AG04449 (cell line): ENCODE measurements at regions not wholly inside any gene's neighbourhood (a gene's known extent, or its start where the extent isn't known, plus 50 kb on each side); places are given as distances from the start of the nearest gene placed in this dataset.

ENCODE experiments used
- CTCF ChIA-PET: fragments of 350-600 bp; formaldehyde crosslinking; extraction: SDS; loops from one replicate; lab custom pipeline; 2021; ENCODE audit warnings: antibody characterized with exemption; lab: Yijun Ruan, JAX
- POLR2A ChIA-PET: fragments of 400-600, 350-600 bp; formaldehyde crosslinking; extraction: SDS; loops from one replicate; lab custom pipeline; 2020; ENCODE audit warnings: antibody characterized with exemption, inconsistent platforms; lab: Yijun Ruan, JAX
- DNase-seq: peaks from one replicate; pipeline ENCODE4 v3.0.0-alpha.2; 2010; ENCODE audit warnings: low read depth, low spot score
- H3K4me3 ChIP-seq: 2 replicates; pipeline ENCODE4 v1.5.1; 2011; ENCODE audit warnings: low read depth, mild to moderate bottlenecking, control low read depth, low read length
- TF ChIP-seq, protein P1 (sequence below): IDR thresholded peaks from one replicate; pipeline ENCODE4 v1.5.1; 2011; ENCODE audit warnings: mild to moderate bottlenecking, moderate library complexity, low read length, control low read depth, inconsistent platforms; ENCODE audit not compliant: insufficient read depth; ENCODE audit errors: missing control alignments

DNA sequence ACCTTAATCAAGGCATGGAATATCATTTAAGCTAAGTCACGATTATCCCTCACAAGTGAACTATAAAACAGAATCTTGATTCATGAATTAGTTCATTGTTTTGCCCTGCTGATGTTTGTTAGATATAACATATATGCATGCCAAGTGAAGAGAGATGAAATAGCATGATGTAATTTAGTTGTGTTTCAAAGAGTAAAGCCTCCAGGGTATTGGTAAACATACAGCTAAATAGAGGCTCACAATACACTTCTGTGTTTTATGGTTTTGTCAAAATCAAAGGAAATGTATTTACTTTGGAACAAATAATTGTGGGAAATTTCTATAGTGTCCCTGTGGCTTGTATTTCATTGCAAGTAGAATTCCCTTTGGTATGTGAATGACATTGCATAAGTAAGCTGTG is 69.0 kb upstream of the LEF1 start:
- POLR2A ChIA-PET: no interaction called here
- TF ChIP-seq, protein P1, sequence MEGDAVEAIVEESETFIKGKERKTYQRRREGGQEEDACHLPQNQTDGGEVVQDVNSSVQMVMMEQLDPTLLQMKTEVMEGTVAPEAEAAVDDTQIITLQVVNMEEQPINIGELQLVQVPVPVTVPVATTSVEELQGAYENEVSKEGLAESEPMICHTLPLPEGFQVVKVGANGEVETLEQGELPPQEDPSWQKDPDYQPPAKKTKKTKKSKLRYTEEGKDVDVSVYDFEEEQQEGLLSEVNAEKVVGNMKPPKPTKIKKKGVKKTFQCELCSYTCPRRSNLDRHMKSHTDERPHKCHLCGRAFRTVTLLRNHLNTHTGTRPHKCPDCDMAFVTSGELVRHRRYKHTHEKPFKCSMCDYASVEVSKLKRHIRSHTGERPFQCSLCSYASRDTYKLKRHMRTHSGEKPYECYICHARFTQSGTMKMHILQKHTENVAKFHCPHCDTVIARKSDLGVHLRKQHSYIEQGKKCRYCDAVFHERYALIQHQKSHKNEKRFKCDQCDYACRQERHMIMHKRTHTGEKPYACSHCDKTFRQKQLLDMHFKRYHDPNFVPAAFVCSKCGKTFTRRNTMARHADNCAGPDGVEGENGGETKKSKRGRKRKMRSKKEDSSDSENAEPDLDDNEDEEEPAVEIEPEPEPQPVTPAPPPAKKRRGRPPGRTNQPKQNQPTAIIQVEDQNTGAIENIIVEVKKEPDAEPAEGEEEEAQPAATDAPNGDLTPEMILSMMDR: no peak
- H3K4me3 ChIP-seq: no peak overlapping the region
- CTCF ChIA-PET: interaction anchor here (1.3 kb wide), 1 partner anchor 38 kb away, joined by 4 read pairs; no protein-coding TSS in a partner anchor
- DNase-seq: no peak

DNA sequence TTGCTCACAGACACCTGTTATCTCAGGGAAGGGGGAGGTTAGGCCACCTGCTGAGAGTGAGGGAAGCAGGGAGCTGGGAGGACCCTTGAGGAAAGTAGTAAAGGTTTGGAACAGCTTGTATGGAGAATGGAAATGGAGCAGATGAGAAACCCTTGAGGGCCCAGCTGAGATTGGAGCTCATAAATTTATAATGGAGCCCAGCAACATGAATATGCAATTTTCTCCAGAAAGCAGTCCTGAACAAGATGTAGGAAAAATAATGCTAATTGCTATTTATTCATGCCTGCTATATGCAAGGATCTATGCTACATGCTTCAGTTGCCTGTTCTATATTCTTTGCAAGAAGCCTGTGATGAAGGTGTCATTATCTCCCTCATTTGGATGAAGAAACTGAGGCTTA is 67.5 kb upstream of the LEF1 start:
- TF ChIP-seq, protein P1: no peak
- DNase-seq: no peak
- ChIA-PET CTCF (no interaction called here), POLR2A (no interaction called here)
- no peak overlapping the region for H3K4me3 ChIP-seq

DNA sequence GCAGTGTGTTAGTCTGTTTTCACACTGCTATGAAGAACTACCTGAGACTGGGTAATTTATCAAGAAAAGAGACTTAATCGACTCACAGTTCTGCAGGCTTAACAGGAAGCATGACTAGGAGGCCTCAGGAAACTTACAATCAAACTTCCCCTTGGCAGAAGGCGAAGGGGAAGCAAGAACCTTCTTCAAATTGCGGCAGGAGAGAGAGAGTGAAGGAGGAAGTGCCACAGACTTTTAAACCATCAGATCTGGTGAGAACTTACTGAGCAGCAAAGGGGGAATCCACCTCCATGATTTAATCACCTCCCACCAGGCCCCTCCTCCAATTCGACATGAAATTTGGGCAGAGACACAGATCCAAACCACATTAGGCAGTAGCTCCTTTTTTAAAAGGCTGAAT is 59.2 kb upstream of the LEF1 start:
- no peak overlapping the region for H3K4me3 ChIP-seq
- ChIA-PET POLR2A (no interaction called here), CTCF (no interaction called here)
- no peak for DNase-seq
- TF ChIP-seq, protein P1: no peak

DNA sequence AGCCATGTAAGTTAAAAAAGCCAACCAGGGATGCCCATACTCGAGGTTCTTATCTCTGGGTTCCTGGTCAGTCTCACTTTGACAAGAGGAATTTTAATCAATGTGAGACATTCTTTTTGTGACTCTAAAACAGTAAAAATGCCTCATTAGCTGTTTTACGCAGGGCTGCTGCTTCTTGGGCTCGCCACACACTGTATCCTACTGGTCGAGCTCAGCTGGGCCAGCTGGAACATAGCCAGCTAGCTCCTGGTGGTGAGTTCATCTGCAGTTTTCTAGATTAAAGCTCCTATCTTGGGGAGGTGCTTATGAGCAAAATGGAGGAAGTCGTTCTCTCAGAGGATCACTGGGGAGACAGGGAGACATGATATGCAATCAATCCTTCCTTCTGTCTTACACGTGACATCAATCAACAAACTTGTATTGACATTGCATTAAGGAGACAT is 55.9 kb upstream of the LEF1 start:
- no peak overlapping the region for H3K4me3 ChIP-seq
- CTCF ChIA-PET: no interaction called here
- POLR2A ChIA-PET: no interaction called here
- no peak for DNase-seq
- TF ChIP-seq, protein P1: no peak

DNA sequence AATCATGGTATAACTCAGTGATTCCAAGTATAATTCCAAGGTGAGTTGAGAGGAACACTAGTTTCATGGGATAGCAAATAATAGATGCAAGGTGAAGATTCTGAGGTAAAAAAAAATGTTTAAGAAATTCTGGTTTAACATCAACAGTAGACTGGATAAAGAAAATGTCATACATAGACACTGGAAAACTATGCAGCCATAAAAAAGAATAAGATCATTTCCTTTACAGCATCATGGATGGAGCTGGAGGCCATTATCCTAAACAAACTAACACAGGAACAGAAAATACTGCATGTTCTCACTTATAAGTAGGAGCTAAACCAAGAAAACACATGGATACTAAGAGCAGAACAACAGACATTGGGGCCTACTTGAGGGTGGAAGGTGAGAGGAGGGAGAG is 54.6 kb upstream of the LEF1 start:
- DNase-seq: no peak
- ChIA-PET POLR2A (no interaction called here), CTCF (no interaction called here)
- H3K4me3 ChIP-seq: no peak overlapping the region
- TF ChIP-seq, protein P1: no peak

DNA sequence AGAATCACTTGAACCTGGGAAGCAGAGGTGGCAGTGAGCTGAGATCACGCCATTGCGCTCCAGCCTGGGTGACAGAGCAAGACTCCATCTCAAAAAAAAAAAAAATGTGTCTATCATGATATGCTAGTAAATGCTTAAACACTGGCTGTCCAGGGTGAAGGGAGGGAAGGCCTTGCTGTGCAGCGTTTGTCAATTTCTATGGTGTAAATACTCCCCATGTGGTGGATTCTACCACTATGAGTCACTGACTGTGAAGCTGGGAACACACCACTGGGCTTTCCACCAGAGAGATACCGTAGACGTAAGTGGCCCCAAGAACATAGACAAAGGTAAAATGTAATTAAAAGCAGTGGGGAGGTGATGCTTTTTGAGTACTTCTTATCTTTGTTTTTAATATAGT is 51.3 kb upstream of the LEF1 start:
- POLR2A ChIA-PET: no interaction called here
- no peak for DNase-seq
- CTCF ChIA-PET: no interaction called here
- TF ChIP-seq, protein P1: no peak
- H3K4me3 ChIP-seq: no peak overlapping the region
